ENCODE measurements at regions not wholly inside any gene's neighbourhood (a gene's known extent, or its start where the extent isn't known, plus 50 kb on each side); places are given as distances from the start of the nearest gene placed in this dataset.

- no peak for DNase-seq (ENCODE audit: low spot score)
Measured at GRCh38 chr3:180341516-180341915, 260.4 kb upstream of the TTC14 start.

- no peak for DNase-seq (ENCODE audit: low spot score)
Measured at GRCh38 chr3:180351601-180352000, 250.4 kb upstream of the TTC14 start.

GRCh38 chr3:180352261-180352660, 249.7 kb upstream of the TTC14 start:
- DNase-seq (ENCODE audit: low spot score) = no peak

- DNase-seq (ENCODE audit: low spot score) = no peak
Measured at GRCh38 chr3:180354214-180354613, 247.7 kb upstream of the TTC14 start.

DNA sequence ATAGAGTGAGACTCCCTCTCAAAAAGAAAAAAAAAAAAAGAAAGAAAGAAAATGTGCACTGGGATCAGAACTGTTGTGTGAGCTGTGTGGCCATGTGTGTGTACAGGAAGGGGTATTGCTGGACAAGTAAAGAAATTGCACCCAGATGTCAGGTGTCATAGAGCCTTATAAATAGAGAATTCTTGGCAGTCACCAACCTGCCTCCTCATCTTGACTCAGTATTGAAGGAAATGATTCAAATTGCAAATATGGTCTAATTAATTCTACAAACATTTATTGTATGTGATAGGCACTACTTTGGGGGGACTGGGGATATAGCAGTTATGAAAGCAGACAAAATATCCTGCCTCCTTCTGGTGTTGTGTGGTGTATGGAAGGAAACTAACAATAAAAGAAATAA, 243.8 kb upstream of the TTC14 start:
- DNase-seq (ENCODE audit: low spot score) = no peak

- no peak for DNase-seq (ENCODE audit: low spot score)
Measured at GRCh38 chr3:180359061-180359952, 242.7 kb upstream of the TTC14 start.

GRCh38 chr3:180359953-180360279, 242.0 kb upstream of the TTC14 start:
- DNase-seq (ENCODE audit: low spot score) = no peak

GRCh38 chr3:180362081-180362480, 239.9 kb upstream of the TTC14 start:
- no peak for DNase-seq (ENCODE audit: low spot score)

DNA sequence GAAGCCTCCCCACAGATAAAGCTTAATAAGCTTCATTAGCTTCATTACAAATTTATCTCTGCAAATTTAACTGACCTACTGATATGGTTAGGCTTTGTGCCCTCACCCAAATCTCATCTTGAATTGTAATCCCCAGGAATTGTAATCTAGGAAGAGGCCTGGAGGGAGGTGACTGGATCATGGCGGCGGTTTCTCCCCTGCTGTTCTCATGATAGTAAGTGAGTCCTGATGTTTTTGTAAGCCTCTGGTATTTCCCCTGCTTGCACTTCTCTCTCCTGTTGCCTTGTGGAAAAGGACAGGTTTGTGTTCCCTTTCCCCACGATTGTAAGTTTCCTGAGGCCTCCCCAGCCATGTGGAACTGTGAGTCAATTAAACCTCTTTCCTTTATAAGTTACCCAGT, 226.1 kb upstream of the TTC14 start:
- no peak for DNase-seq (ENCODE audit: low spot score)

DNA sequence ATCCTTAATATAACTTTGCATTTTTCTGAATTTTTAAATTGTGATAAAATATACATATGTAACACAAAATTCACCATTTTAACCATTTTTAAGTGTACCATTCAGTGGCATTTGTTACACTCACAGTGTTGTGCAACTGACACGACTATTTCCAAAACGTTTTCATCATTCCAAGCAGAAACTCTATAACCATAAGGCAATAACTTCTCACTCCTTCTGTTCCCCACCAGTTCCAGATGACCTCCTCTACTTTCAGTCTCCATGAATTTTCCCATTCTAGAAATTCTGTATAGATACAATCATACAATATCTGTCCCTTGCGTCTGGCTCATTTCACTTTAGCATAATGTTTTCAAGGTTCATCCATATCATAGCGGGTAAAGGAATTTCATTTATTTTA, 223.5 kb upstream of the TTC14 start:
- DNase-seq (ENCODE audit: low spot score) = no peak

- DNase-seq (ENCODE audit: low spot score) = no peak
Measured at GRCh38 chr3:180382638-180383180, 219.3 kb upstream of the TTC14 start.

DNA sequence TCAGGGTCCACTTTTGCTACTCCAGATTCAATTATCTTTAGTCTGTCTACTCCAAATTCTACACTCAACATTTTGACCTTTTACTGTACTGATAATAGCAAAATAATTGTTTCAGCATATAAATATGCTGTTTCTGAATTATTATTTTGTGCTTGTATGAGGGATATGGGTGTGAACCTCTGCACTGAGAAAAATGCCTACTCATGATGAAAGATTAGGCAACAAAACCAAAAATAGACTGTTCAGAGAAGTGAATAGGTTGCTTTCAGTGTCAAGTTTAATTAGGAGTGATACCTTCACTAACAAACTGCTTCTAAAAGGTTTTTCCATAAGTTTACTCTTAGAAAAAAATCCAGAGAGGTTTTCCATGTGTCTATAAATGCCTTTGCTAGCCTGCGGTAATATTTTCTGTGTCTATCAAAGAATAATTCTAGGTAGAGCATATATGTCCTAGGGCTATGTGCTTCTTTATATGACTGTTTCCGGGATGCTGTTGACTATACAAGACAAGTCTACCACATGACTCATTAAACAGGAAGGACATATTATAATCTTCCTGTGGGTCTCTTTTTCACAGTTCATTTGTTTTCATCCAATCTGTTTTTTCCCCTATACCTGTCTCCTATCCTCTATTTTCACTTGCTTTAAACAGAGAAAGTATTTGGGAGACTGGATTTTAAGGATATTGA, 218.5 kb upstream of the TTC14 start:
- no peak for DNase-seq (ENCODE audit: low spot score)

- no peak for DNase-seq (ENCODE audit: low spot score)
Measured at GRCh38 chr3:180390313-180390712, 211.7 kb upstream of the TTC14 start.

DNA sequence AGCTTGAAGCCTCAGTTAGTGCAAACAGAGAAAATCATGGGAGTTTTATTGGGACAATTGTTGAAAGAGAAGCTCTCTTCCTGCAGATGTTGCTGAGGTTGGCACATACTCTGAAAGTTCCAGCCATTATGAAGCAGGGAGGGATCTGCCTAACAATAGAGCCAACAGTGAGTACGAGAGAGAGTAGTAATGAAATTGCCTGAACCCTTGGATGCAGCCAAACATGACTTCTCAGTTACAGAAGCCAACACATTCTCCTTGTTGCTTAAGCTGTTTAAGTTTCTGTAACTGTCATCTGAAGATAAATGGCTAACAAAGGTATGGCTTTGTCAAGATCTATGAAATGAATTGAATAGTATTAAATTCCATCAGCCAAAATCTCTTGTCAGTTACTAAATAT, 211.0 kb upstream of the TTC14 start:
- no peak for DNase-seq (ENCODE audit: low spot score)

GRCh38 chr3:180401226-180401625, 200.7 kb upstream of the TTC14 start:
- no peak for DNase-seq (ENCODE audit: low spot score)

GRCh38 chr3:180402471-180403073, 199.4 kb upstream of the TTC14 start:
- DNase-seq (ENCODE audit: low spot score) = no peak

- DNase-seq (ENCODE audit: low spot score) = no peak
Measured at GRCh38 chr3:180403156-180403555, 198.8 kb upstream of the TTC14 start.

DNA sequence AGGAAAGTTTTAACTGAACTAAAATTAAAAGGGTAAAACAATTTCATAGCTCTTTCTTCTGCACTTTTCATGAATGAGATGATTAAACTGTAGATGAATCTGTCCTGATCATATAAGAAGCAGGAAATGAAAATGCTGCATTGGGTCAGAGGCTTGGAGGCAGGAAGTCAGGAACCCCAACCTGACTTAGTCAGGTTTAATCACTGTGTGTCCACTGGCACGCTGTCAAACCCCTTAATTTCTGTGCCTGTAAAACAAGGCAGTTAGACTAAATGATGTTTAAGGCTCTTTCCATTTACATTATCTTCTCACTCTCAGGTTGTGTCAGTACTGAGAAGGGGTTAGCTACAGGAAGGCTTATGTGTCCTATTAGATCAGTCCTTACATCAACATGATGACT, 193.3 kb upstream of the TTC14 start:
- DNase-seq (ENCODE audit: low spot score) = no peak

- no peak for DNase-seq (ENCODE audit: low spot score)
Measured at GRCh38 chr3:180409170-180409569, 192.8 kb upstream of the TTC14 start.

DNA sequence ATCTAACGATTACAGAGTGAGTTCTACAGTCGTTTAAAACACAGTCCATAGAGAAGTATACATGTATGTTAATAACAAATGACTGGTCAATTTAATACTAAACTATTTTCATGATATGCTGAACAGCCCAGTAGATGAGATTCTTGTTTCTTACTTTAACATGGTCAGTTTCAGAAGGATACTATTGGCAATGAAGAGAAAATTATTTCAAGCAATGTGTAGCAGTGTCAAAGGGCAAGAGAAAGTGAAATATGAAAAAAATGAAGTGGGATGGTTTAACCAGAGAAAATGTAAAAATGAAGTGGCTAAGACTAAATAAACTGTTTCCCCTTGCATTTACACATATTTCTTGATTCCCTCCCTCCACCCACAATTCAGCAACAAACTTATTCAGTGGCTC, 192.1 kb upstream of the TTC14 start:
- no peak for DNase-seq (ENCODE audit: low spot score)

GRCh38 chr3:180414157-180414556, 187.8 kb upstream of the TTC14 start:
- no peak for DNase-seq (ENCODE audit: low spot score)

DNA sequence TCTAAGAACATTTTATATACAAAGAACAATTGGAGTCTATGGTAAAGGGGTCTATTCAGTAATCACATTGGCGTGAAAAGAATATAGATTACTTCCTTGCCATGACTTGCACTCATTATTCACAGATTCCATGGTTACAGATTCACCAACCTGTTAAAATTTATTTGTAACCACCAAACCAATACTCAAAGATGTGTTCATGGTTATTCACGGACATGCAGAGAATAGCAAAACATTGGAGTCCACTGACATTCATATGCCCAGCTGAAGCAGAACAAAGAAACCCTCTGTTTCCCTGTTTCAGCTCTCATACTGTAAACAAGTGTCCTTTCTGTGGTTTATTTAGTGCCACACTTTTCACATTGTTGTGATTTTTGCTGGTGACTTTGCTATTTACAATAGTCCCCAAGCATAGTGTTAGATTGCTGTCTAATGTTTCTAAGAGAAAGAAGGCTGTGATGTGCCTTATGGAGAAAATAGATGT, 185.8 kb upstream of the TTC14 start:
- DNase-seq (ENCODE audit: low spot score) = no peak

DNA sequence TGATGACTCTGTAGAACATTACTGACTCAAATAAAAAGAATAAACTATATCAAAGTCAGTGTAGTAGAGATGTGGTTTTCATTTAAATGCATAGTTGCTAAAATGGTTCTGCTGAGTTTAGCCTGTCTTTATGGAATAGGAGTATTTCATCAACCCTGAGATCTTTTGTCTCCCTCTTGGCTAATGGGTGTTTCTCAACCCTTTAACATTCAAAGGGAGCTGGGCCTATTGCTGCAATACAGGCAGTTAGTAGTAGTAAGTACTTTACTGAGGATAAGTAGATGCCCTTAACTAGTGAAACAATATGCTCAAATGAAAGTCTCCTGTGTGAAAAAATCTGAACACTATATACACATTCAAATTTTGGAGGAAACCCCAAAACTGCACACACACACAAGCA, 184.7 kb upstream of the TTC14 start:
- no peak for DNase-seq (ENCODE audit: low spot score)

Measured in germinal center (tissue), 1 donor.